GM19023 (cell line): ENCODE measurements at regions not wholly inside any gene's neighbourhood (a gene's known extent, or its start where the extent isn't known, plus 50 kb on each side); places are given as distances from the start of the nearest gene placed in this dataset.

Experiments
- ATAC-seq: cut with Tn5 transposase; IDR thresholded peaks from one replicate; pipeline ENCODE4 v1.9.1; 2021; ENCODE audit warnings: mild to moderate bottlenecking, moderate library complexity; ENCODE audit not compliant: unreplicated experiment

GRCh38 chr21:27817902-27818623, 851.2 kb upstream of the ADAMTS5 start:
- ATAC-seq = no peak

GRCh38 chr21:27817074-27817473, 850.2 kb upstream of the ADAMTS5 start:
- ATAC-seq = no peak

GRCh38 chr21:27816301-27816700, 849.4 kb upstream of the ADAMTS5 start:
- ATAC-seq = no peak

- no peak for ATAC-seq
Measured at GRCh38 chr21:27814226-27814625, 847.3 kb upstream of the ADAMTS5 start.

GRCh38 chr21:27813750-27814149, 846.9 kb upstream of the ADAMTS5 start:
- no peak for ATAC-seq

GRCh38 chr21:27813344-27813743, 846.5 kb upstream of the ADAMTS5 start:
- ATAC-seq = no peak

- no peak for ATAC-seq
Measured at GRCh38 chr21:27812279-27812678, 845.4 kb upstream of the ADAMTS5 start.

GRCh38 chr21:27808923-27809322, 842.0 kb upstream of the ADAMTS5 start:
- no peak for ATAC-seq

GRCh38 chr21:27807596-27807995, 840.7 kb upstream of the ADAMTS5 start:
- ATAC-seq = no peak

- no peak for ATAC-seq
Measured at GRCh38 chr21:27806281-27806680, 839.4 kb upstream of the ADAMTS5 start.

- no peak for ATAC-seq
Measured at GRCh38 chr21:27805696-27806095, 838.8 kb upstream of the ADAMTS5 start.

GRCh38 chr21:27804515-27804914, 837.6 kb upstream of the ADAMTS5 start:
- ATAC-seq = no peak

GRCh38 chr21:27803571-27803970, 836.7 kb upstream of the ADAMTS5 start:
- no peak for ATAC-seq

- no peak for ATAC-seq
Measured at GRCh38 chr21:27802816-27803475, 836.1 kb upstream of the ADAMTS5 start.

GRCh38 chr21:27799861-27800260, 833.0 kb upstream of the ADAMTS5 start:
- no peak for ATAC-seq

- no peak for ATAC-seq
Measured at GRCh38 chr21:27796106-27796505, 829.2 kb upstream of the ADAMTS5 start.

GRCh38 chr21:27795418-27795817, 828.5 kb upstream of the ADAMTS5 start:
- ATAC-seq = no peak

GRCh38 chr21:27793901-27794300, 827.0 kb upstream of the ADAMTS5 start:
- ATAC-seq = no peak

GRCh38 chr21:27787046-27787445, 820.2 kb upstream of the ADAMTS5 start:
- ATAC-seq = no peak

GRCh38 chr21:27779606-27780005, 812.7 kb upstream of the ADAMTS5 start:
- no peak for ATAC-seq

- ATAC-seq = no peak
Measured at GRCh38 chr21:27776925-27777553, 810.2 kb upstream of the ADAMTS5 start.

GRCh38 chr21:27772816-27773215, 805.9 kb upstream of the ADAMTS5 start:
- ATAC-seq = no peak
